Trophoblast cell (in vitro differentiated cells and primary cell): ENCODE measurements at regions not wholly inside any gene's neighbourhood (a gene's known extent, or its start where the extent isn't known, plus 50 kb on each side); places are given as distances from the start of the nearest gene placed in this dataset.

Experiments used
- DNase-seq, 2 donors: peaks; one replicate each; pipeline ENCODE4 v3.0.0-alpha.2; 2016
- H2AFZ ChIP-seq: 2 replicates; pipeline ENCODE4 v1.6.1; 2013; ENCODE audit warnings: low read length, moderate library complexity, mild to moderate bottlenecking; ENCODE audit not compliant: insufficient read depth, poor library complexity
- H2AK5ac ChIP-seq: 2 replicates; pipeline ENCODE4 v1.6.1; 2013; ENCODE audit warnings: mild to moderate bottlenecking, low read length
- H2BK120ac ChIP-seq: 2 replicates; pipeline ENCODE4 v1.6.1; 2013; ENCODE audit warnings: low read length, mild to moderate bottlenecking, moderate library complexity; ENCODE audit not compliant: insufficient read depth, poor library complexity
- H2BK12ac ChIP-seq: 2 replicates; pipeline ENCODE4 v1.6.1; 2013; ENCODE audit warnings: mild to moderate bottlenecking, low read length, moderate library complexity
- H2BK5ac ChIP-seq: 2 replicates; pipeline ENCODE4 v1.6.1; 2013; ENCODE audit warnings: low read length, low read depth, moderate library complexity, mild to moderate bottlenecking; ENCODE audit not compliant: poor library complexity
- H3K14ac ChIP-seq: 2 replicates; pipeline ENCODE4 v1.6.1; 2013; ENCODE audit warnings: mild to moderate bottlenecking, low read length
- H3K18ac ChIP-seq: 2 replicates; pipeline ENCODE4 v1.6.1; 2013; ENCODE audit warnings: mild to moderate bottlenecking, low read length
- H3K23ac ChIP-seq: 2 replicates; pipeline ENCODE4 v1.6.1; 2013; ENCODE audit warnings: low read length
- H3K27ac ChIP-seq: 2 replicates; pipeline ENCODE4 v1.5.1; 2013; ENCODE audit warnings: low read depth, mild to moderate bottlenecking, inconsistent platforms, low read length, moderate library complexity
- H3K27me3 ChIP-seq: 2 replicates; pipeline ENCODE4 v1.6.1; 2013; ENCODE audit warnings: inconsistent platforms, mild to moderate bottlenecking, low read length, moderate library complexity; ENCODE audit not compliant: insufficient read depth
- H3K36me3 ChIP-seq, 2 experiments: 1 replicate in 1 of 2; 2 replicates in 1 of 2; pipeline ENCODE4 v1.6.1; 2013; ENCODE audit warnings: low read length in 2 of 2, mild to moderate bottlenecking in 2 of 2, moderate library complexity in 1 of 2; ENCODE audit not compliant: insufficient read depth in 2 of 2, control insufficient read depth in 1 of 2
- H3K4ac ChIP-seq: 2 replicates; pipeline ENCODE4 v1.6.1; 2013; ENCODE audit warnings: low read depth, mild to moderate bottlenecking, low read length, moderate library complexity
- H3K4me1 ChIP-seq, 2 experiments: 1 replicate in 1 of 2; 2 replicates in 1 of 2; pipeline ENCODE4 v1.6.1; 2013; ENCODE audit warnings: low read length in 2 of 2, mild to moderate bottlenecking in 2 of 2, moderate library complexity in 1 of 2; ENCODE audit not compliant: insufficient read depth in 2 of 2, control insufficient read depth in 1 of 2
- H3K4me2 ChIP-seq: 2 replicates; pipeline ENCODE4 v1.6.1; 2013; ENCODE audit warnings: inconsistent platforms, mild to moderate bottlenecking, low read length, moderate library complexity
- H3K4me3 ChIP-seq: 2 replicates; pipeline ENCODE4 v1.5.1; 2013; ENCODE audit warnings: mild to moderate bottlenecking, low read depth, low read length, inconsistent platforms
- H3K79me1 ChIP-seq: one replicate; pipeline ENCODE4 v1.6.1; 2013; ENCODE audit warnings: low read length
- H3K79me2 ChIP-seq: 2 replicates; pipeline ENCODE4 v1.6.1; 2013; ENCODE audit warnings: low read length, mild to moderate bottlenecking; ENCODE audit not compliant: control insufficient read depth, insufficient read depth, poor library complexity
- H3K9ac ChIP-seq: 2 replicates; pipeline ENCODE4 v1.6.1; 2013; ENCODE audit warnings: mild to moderate bottlenecking, low read length
- H3K9me3 ChIP-seq: 2 replicates; pipeline ENCODE4 v1.6.1; 2013; ENCODE audit warnings: low read depth, mild to moderate bottlenecking, control low read depth, inconsistent platforms, low read length; ENCODE audit not compliant: insufficient read depth
- H4K12ac ChIP-seq: 2 replicates; pipeline ENCODE4 v1.6.1; 2013; ENCODE audit warnings: low read depth, mild to moderate bottlenecking, low read length, moderate library complexity
- H4K8ac ChIP-seq: 2 replicates; pipeline ENCODE4 v1.6.1; 2013; ENCODE audit warnings: low read depth, mild to moderate bottlenecking, low read length, moderate library complexity
- H4K91ac ChIP-seq: one replicate; pipeline ENCODE4 v1.6.1; 2013; ENCODE audit warnings: low read depth, mild to moderate bottlenecking, low read length, moderate library complexity
- WGBS: extraction: QIAGEN DNeasy Blood & Tissue Kit; methylation state at CpG from one replicate; pipeline ENCODE4 v1.1.7; 2013; ENCODE audit warnings: missing lambda C conversion rate; ENCODE audit not compliant: insufficient read length, insufficient coverage; ENCODE audit errors: extremely low coverage; 5-methylcytosine and 5-hydroxymethylcytosine counted together

DNA sequence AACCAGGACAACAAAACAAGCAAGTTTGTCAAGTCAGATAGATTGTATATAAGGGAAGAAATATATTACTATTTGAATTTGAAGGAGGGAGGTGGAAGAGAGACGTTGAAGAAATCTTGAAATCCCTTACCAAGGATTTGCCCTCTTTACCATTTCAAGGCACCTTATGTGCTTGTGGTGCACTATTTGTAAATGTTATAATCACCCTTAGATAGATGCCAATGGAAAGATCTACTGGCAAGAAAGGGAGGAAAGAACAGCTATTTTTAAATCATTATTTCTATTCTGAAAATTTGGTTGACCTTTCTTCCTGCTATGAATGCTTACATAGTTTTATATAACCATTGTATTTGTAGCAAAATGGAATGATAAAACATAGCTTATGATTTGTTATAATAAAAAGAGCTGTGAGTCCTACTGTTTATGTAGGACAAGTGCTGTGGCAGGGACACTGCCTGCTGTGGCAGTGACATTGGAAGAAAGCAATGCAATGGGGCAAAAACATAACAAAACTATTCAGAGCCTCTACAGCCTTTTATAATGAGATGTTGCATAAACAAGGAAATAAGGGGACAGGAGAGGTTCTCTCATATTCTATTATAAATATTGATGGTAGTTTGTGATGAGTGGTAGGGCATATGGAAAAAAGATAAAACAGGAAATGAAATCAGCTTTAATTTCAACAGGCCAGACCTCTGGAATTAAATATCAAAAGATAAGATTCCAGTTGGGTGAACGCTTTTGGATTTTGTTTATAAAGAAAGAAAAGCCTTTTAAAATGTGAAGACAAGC, 1145.2 kb upstream of the GJE1 start:
- Histone ChIP-seq H4K8ac (no peak overlapping the region), H3K4me1 (no peaks in the 10 kb centered on the region), H2BK120ac (no peak overlapping the region), H3K4me2 (no peak overlapping the region), H2AK5ac (no peak overlapping the region), H2BK12ac (no peak overlapping the region), H4K12ac (no peak overlapping the region), H3K9me3 (no peaks in the 10 kb centered on the region), H3K36me3 (no peaks in the 10 kb centered on the region), H3K23ac (no peak overlapping the region), H3K14ac (no peak overlapping the region), H3K27ac (no peak overlapping the region), H2BK5ac (no peak overlapping the region), H3K27me3 (no peaks in the 10 kb centered on the region), H2AFZ (no peak overlapping the region), H3K9ac (no peak overlapping the region), H3K79me1 (no peaks in the 10 kb centered on the region), H3K4ac (no peak overlapping the region), H3K4me3 (no peak overlapping the region), H3K18ac (no peak overlapping the region), H3K79me2 (no peaks in the 10 kb centered on the region), H4K91ac (no peak overlapping the region)
- no CpG with 5 or more reads among the region's 2 CpGs for WGBS
- DNase-seq, result no peak

DNA sequence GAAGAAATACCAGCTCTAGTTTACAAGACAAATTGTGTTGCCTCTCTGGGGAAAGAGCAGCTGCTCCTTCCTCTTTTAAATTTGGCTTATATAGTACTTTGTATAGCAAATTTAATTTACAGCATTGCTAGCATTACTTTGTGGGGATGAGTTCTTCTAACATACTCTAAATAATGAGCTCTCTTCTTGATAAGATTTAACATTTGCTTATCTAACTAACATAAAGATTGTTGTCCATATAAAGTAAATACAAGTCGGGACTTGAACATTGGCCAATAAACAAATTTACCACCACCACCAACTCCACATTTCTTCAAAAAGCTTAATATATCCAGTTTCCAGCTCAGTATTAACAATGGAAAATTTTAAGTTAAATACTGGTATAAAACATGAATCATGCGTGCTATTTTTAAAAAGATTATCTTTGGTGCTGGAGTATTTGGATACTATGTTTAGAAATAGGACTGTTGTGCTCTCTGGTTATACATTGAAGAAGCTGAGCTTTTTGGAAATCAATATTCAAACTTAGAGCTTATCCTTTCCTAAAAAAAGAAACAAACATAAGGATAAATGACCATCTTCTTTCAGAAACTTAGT, 1146.9 kb upstream of the GJE1 start:
- H2BK12ac ChIP-seq, result no peak overlapping the region
- H3K9me3 ChIP-seq, result no peaks in the 10 kb centered on the region
- H2AFZ ChIP-seq, result no peak overlapping the region
- WGBS, result no CpG with 5 or more reads among the region's 2 CpGs
- H3K18ac ChIP-seq, result no peak overlapping the region
- no peaks in the 10 kb centered on the region for H3K36me3 ChIP-seq
- H3K4me2 ChIP-seq, result no peak overlapping the region
- H4K91ac ChIP-seq, result no peak overlapping the region
- no peak overlapping the region for H3K9ac ChIP-seq
- no peak overlapping the region for H4K12ac ChIP-seq
- no peak overlapping the region for H2AK5ac ChIP-seq
- no peak overlapping the region for H3K4me3 ChIP-seq
- H3K79me2 ChIP-seq, result no peaks in the 10 kb centered on the region
- no peaks in the 10 kb centered on the region for H3K27me3 ChIP-seq
- no peak overlapping the region for H3K14ac ChIP-seq
- H4K8ac ChIP-seq, result no peak overlapping the region
- no peaks in the 10 kb centered on the region for H3K79me1 ChIP-seq
- no peak overlapping the region for H3K27ac ChIP-seq
- DNase-seq, result no peak
- no peak overlapping the region for H2BK120ac ChIP-seq
- no peak overlapping the region for H2BK5ac ChIP-seq
- H3K23ac ChIP-seq, result no peak overlapping the region
- H3K4me1 ChIP-seq, result no peaks in the 10 kb centered on the region
- H3K4ac ChIP-seq, result no peak overlapping the region

DNA sequence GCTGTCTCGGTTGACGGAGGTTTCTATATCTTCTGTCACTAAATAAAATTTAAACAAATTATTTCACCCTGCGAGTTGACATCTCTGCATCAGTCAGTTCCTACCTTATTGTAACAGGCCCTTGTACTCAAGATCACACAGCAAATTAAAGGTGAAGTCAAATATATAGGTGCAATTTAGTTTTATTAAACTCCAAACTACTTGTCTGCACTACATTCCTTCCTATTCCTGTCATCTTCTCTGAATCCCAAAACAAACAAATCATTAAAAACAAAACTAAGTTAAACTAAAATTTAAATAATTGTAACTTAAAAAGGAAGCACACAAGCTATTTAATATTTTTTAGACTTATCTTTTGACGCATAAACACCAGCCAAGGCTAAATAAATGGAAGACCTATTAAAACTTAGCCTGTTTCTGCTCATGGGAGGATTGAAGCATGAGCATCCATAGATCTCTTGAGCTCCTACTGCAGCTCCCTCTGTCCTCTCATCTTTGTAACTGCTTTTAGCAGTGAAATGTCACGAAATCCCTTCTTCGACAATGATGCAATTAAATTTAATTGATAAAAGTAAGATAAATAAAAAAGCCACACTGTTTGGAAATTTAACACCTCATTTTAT, 1152.3 kb upstream of the GJE1 start:
- Histone ChIP-seq H4K91ac (no peak overlapping the region), H3K23ac (no peak overlapping the region), H2AK5ac (no peak overlapping the region), H3K4me1 (no peaks in the 10 kb centered on the region), H4K12ac (no peak overlapping the region), H3K27me3 (no peaks in the 10 kb centered on the region), H3K79me2 (no peaks in the 10 kb centered on the region), H2BK12ac (no peak overlapping the region), H2BK120ac (no peak overlapping the region), H3K9ac (no peak overlapping the region), H3K4me2 (no peak overlapping the region), H3K27ac (peak overlapping the region; percentile 75), H3K14ac (no peak overlapping the region), H3K18ac (no peak overlapping the region), H3K4me3 (no peak overlapping the region), H3K9me3 (no peaks in the 10 kb centered on the region), H3K79me1 (peaks cover 3% of the 10 kb centered on the region), H3K36me3 (no peaks in the 10 kb centered on the region), H3K4ac (no peak overlapping the region), H2AFZ (no peak overlapping the region), H2BK5ac (no peak overlapping the region), H4K8ac (no peak overlapping the region)
- no peak for DNase-seq
- no CpG with 5 or more reads among the region's 6 CpGs for WGBS

- H2BK5ac ChIP-seq, result peak overlapping the region; percentile 48
- no peak overlapping the region for H3K14ac ChIP-seq
- peak; percentile 13 to 46 for DNase-seq
- no peaks in the 10 kb centered on the region for H3K9me3 ChIP-seq
- no peak overlapping the region for H2AK5ac ChIP-seq
- no peak overlapping the region for H2BK120ac ChIP-seq
- no peak overlapping the region for H2AFZ ChIP-seq
- no peak overlapping the region for H4K8ac ChIP-seq
- no peak overlapping the region for H4K91ac ChIP-seq
- no peak overlapping the region for H3K18ac ChIP-seq
- no peak overlapping the region for H3K4ac ChIP-seq
- no peak overlapping the region for H2BK12ac ChIP-seq
- H3K27me3 ChIP-seq, result no peaks in the 10 kb centered on the region
- H3K4me2 ChIP-seq, result no peak overlapping the region
- no peaks in the 10 kb centered on the region for H3K4me1 ChIP-seq
- H4K12ac ChIP-seq, result no peak overlapping the region
- no peak overlapping the region for H3K23ac ChIP-seq
- H3K9ac ChIP-seq, result no peak overlapping the region
- WGBS, result no CpG with 5 or more reads among the region's 4 CpGs
- no peaks in the 10 kb centered on the region for H3K36me3 ChIP-seq
- H3K79me1 ChIP-seq, result peaks cover 3% of the 10 kb centered on the region
- H3K27ac ChIP-seq, result peak overlapping the region; percentile 31
- H3K4me3 ChIP-seq, result no peak overlapping the region
- H3K79me2 ChIP-seq, result no peaks in the 10 kb centered on the region
Measured at GRCh38 chr6:140979642-140980091, 1153.1 kb upstream of the GJE1 start.
